Activated T-helper 2 cell treated with anti-CD3 and anti-CD28 coated beads, Interferon-gamma antibody, Interleukin-2, Interleukin-4, amounts not matched to agents 10 μg/mL and 5 μg/mL and 100 μg/mL, durations not matched to agents 14 hours and 24 hours and 36 hours (primary cell): ENCODE measurements at regions not wholly inside any gene's neighbourhood (a gene's known extent, or its start where the extent isn't known, plus 50 kb on each side); places are given as distances from the start of the nearest gene placed in this dataset.
"Not testable (repeated sequence)": the region's sequence is repeated elsewhere in the genome, so short reads cannot be mapped to it uniquely, and the experiment has no call there.

Experiments
- DNase-seq: peaks from one replicate; pipeline ENCODE4 v3.0.0; 2021; ENCODE audit warnings: low spot score
- H3K27ac Mint-ChIP-seq: one replicate; pipeline ENCODE4 v1.8.0; 2021; ENCODE audit warnings: mixed read lengths
- H3K27me3 Mint-ChIP-seq: one replicate; pipeline ENCODE4 v1.8.0; 2021; ENCODE audit warnings: low read depth, mixed read lengths
- H3K36me3 Mint-ChIP-seq: one replicate; pipeline ENCODE4 v1.8.0; 2021; ENCODE audit warnings: low read depth, mixed read lengths
- H3K4me1 Mint-ChIP-seq: one replicate; pipeline ENCODE4 v1.8.0; 2021; ENCODE audit warnings: low read depth, mixed read lengths
- H3K4me3 Mint-ChIP-seq: one replicate; pipeline ENCODE4 v1.8.0; 2021; ENCODE audit warnings: low read depth, mild to moderate bottlenecking, moderate library complexity, mixed read lengths
- H3K9me3 Mint-ChIP-seq: one replicate; pipeline ENCODE4 v1.8.0; 2021; ENCODE audit warnings: mixed read lengths
- intact Hi-C: fragments of 100-400 bp; cut with micrococcal nuclease; formaldehyde crosslinking; loops from one replicate; pipeline ENCODE4 v1.15.1; 2023

GRCh38 chr13:67469623-67470022, 239.5 kb upstream of the PCDH9 start:
- no peak overlapping the region for H3K27ac Mint-ChIP-seq
- no peaks in the 10 kb centered on the region for H3K36me3 Mint-ChIP-seq
- H3K4me1 Mint-ChIP-seq: no peaks in the 10 kb centered on the region
- intact Hi-C loops: no loop called here
- no peaks in the 10 kb centered on the region for H3K27me3 Mint-ChIP-seq
- no peak overlapping the region for H3K4me3 Mint-ChIP-seq
- H3K9me3 Mint-ChIP-seq: peaks cover 60% of the 10 kb centered on the region
- no peak for DNase-seq

- intact Hi-C loops: no loop called here
- Mint-ChIP-seq H3K27me3 (no peaks in the 10 kb centered on the region), H3K36me3 (no peaks in the 10 kb centered on the region), H3K4me3 (no peak overlapping the region), H3K9me3 (peaks cover 48% of the 10 kb centered on the region), H3K27ac (no peak overlapping the region), H3K4me1 (no peaks in the 10 kb centered on the region)
- no peak for DNase-seq
Observed at GRCh38 chr13:67466569-67466968, 236.4 kb upstream of the PCDH9 start.

GRCh38 chr13:67464154-67464553, 234.0 kb upstream of the PCDH9 start:
- Mint-ChIP-seq H3K4me1 (no peaks in the 10 kb centered on the region), H3K9me3 (peaks cover 32% of the 10 kb centered on the region), H3K36me3 (no peaks in the 10 kb centered on the region), H3K27ac (no peak overlapping the region), H3K27me3 (no peaks in the 10 kb centered on the region), H3K4me3 (no peak overlapping the region)
- intact Hi-C loops: no loop called here
- no peak for DNase-seq

- no peaks in the 10 kb centered on the region for H3K36me3 Mint-ChIP-seq
- H3K9me3 Mint-ChIP-seq: peaks cover 20% of the 10 kb centered on the region
- DNase-seq: no peak
- H3K4me3 Mint-ChIP-seq: no peak overlapping the region
- no peak overlapping the region for H3K27ac Mint-ChIP-seq
- H3K4me1 Mint-ChIP-seq: no peaks in the 10 kb centered on the region
- intact Hi-C loops: no loop called here
- no peaks in the 10 kb centered on the region for H3K27me3 Mint-ChIP-seq
Observed at GRCh38 chr13:67462098-67462497, 232.0 kb upstream of the PCDH9 start.

GRCh38 chr13:67452526-67452925, 222.4 kb upstream of the PCDH9 start:
- H3K4me1 Mint-ChIP-seq, H3K36me3 Mint-ChIP-seq, H3K4me3 Mint-ChIP-seq, DNase-seq, intact Hi-C loops, H3K27ac Mint-ChIP-seq, H3K27me3 Mint-ChIP-seq: not testable (repeated sequence)
- H3K9me3 Mint-ChIP-seq: peaks cover 27% of the 10 kb centered on the region

GRCh38 chr13:67445436-67445835, 215.3 kb upstream of the PCDH9 start:
- H3K9me3 Mint-ChIP-seq: peaks cover 19% of the 10 kb centered on the region

GRCh38 chr13:67443923-67444322, 213.8 kb upstream of the PCDH9 start:
- no peaks in the 10 kb centered on the region for H3K4me1 Mint-ChIP-seq
- DNase-seq: no peak
- no peaks in the 10 kb centered on the region for H3K27me3 Mint-ChIP-seq
- peaks cover 19% of the 10 kb centered on the region for H3K9me3 Mint-ChIP-seq
- no peak overlapping the region for H3K27ac Mint-ChIP-seq
- intact Hi-C loops: no loop called here
- H3K4me3 Mint-ChIP-seq: no peak overlapping the region
- no peaks in the 10 kb centered on the region for H3K36me3 Mint-ChIP-seq

More at GRCh38 chr13:67445436-67445835, 215.3 kb upstream of the PCDH9 start:
- Mint-ChIP-seq H3K27me3 (no peaks in the 10 kb centered on the region), H3K36me3 (no peaks in the 10 kb centered on the region), H3K4me3 (no peak overlapping the region), H3K27ac (no peak overlapping the region), H3K4me1 (no peaks in the 10 kb centered on the region)
- DNase-seq: no peak
- intact Hi-C loops: no loop called here

GRCh38 chr13:67440236-67440975, 210.3 kb upstream of the PCDH9 start:
- DNase-seq: no peak
- no peak overlapping the region for H3K4me3 Mint-ChIP-seq
- H3K9me3 Mint-ChIP-seq: peaks cover 18% of the 10 kb centered on the region
- intact Hi-C loops: no loop called here
- no peak overlapping the region for H3K27ac Mint-ChIP-seq
- H3K36me3 Mint-ChIP-seq: no peaks in the 10 kb centered on the region
- no peaks in the 10 kb centered on the region for H3K27me3 Mint-ChIP-seq
- H3K4me1 Mint-ChIP-seq: no peaks in the 10 kb centered on the region

GRCh38 chr13:67439365-67439764, 209.2 kb upstream of the PCDH9 start:
- Mint-ChIP-seq H3K9me3 (peaks cover 15% of the 10 kb centered on the region), H3K27ac (no peak overlapping the region), H3K4me1 (no peaks in the 10 kb centered on the region), H3K27me3 (no peaks in the 10 kb centered on the region), H3K4me3 (no peak overlapping the region), H3K36me3 (no peaks in the 10 kb centered on the region)
- intact Hi-C loops: no loop called here
- DNase-seq: no peak

- H3K27ac Mint-ChIP-seq: no peak overlapping the region
- no peak for DNase-seq
- intact Hi-C loops: no loop called here
- H3K9me3 Mint-ChIP-seq: peaks cover 12% of the 10 kb centered on the region
- H3K27me3 Mint-ChIP-seq: no peaks in the 10 kb centered on the region
- no peak overlapping the region for H3K4me3 Mint-ChIP-seq
- no peaks in the 10 kb centered on the region for H3K36me3 Mint-ChIP-seq
- H3K4me1 Mint-ChIP-seq: no peaks in the 10 kb centered on the region
Observed at GRCh38 chr13:67438465-67438864, 208.3 kb upstream of the PCDH9 start.

GRCh38 chr13:67437244-67437643, 207.1 kb upstream of the PCDH9 start:
- no peaks in the 10 kb centered on the region for H3K36me3 Mint-ChIP-seq

GRCh38 chr13:67421475-67421874, 191.3 kb upstream of the PCDH9 start:
- Mint-ChIP-seq H3K4me3 (no peak overlapping the region), H3K27ac (no peak overlapping the region), H3K27me3 (no peaks in the 10 kb centered on the region), H3K4me1 (no peaks in the 10 kb centered on the region), H3K36me3 (no peaks in the 10 kb centered on the region), H3K9me3 (peaks cover 2% of the 10 kb centered on the region)
- DNase-seq: no peak
- intact Hi-C loops: no loop called here

More at GRCh38 chr13:67437244-67437643, 207.1 kb upstream of the PCDH9 start:
- DNase-seq: no peak
- H3K9me3 Mint-ChIP-seq: peaks cover 7% of the 10 kb centered on the region
- H3K4me3 Mint-ChIP-seq: no peak overlapping the region
- no peaks in the 10 kb centered on the region for H3K4me1 Mint-ChIP-seq
- no peaks in the 10 kb centered on the region for H3K27me3 Mint-ChIP-seq
- intact Hi-C loops: no loop called here
- no peak overlapping the region for H3K27ac Mint-ChIP-seq

GRCh38 chr13:67416047-67416925, 186.2 kb upstream of the PCDH9 start:
- H3K27ac Mint-ChIP-seq: no peak overlapping the region
- H3K4me3 Mint-ChIP-seq: no peak overlapping the region
- H3K4me1 Mint-ChIP-seq: no peaks in the 10 kb centered on the region
- peaks cover 8% of the 10 kb centered on the region for H3K9me3 Mint-ChIP-seq
- no peaks in the 10 kb centered on the region for H3K36me3 Mint-ChIP-seq
- intact Hi-C loops: no loop called here
- no peaks in the 10 kb centered on the region for H3K27me3 Mint-ChIP-seq
- DNase-seq: no peak
